ENCODE measurements at regions not wholly inside any gene's neighbourhood (a gene's known extent, or its start where the extent isn't known, plus 50 kb on each side); places are given as distances from the start of the nearest gene placed in this dataset.

DNA sequence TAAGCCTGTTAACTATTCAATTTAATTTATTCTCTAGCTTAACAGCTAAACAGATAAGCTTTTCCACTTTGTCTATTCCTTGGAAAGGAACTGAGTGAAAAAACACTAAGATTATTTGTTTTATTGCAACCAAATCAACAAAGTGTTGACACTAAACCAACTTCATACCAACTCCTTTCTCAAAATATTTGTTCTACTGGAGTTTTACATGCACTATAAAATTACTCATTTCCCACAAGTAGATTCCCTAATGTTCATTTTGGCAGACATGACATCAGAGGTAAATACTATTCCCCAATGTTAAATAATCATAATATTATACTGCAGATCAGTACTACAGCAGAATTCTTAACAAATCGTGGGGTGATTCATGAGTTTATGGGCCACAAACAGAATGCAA is 231.4 kb downstream of the TTC6 start:
- TF ChIP-seq, protein P1, sequence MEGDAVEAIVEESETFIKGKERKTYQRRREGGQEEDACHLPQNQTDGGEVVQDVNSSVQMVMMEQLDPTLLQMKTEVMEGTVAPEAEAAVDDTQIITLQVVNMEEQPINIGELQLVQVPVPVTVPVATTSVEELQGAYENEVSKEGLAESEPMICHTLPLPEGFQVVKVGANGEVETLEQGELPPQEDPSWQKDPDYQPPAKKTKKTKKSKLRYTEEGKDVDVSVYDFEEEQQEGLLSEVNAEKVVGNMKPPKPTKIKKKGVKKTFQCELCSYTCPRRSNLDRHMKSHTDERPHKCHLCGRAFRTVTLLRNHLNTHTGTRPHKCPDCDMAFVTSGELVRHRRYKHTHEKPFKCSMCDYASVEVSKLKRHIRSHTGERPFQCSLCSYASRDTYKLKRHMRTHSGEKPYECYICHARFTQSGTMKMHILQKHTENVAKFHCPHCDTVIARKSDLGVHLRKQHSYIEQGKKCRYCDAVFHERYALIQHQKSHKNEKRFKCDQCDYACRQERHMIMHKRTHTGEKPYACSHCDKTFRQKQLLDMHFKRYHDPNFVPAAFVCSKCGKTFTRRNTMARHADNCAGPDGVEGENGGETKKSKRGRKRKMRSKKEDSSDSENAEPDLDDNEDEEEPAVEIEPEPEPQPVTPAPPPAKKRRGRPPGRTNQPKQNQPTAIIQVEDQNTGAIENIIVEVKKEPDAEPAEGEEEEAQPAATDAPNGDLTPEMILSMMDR (IDR thresholded peaks at IDR 0.05; ENCODE audit: poor library complexity, severe bottlenecking) = no peak
- TF ChIP-seq SMC3 (conservative IDR thresholded peaks at IDR 0.05; ENCODE audit: poor library complexity) (no peak), RAD21 (conservative IDR thresholded peaks at IDR 0.05) (no peak), EZH2 (IDR thresholded peaks at IDR 0.05; ENCODE audit: borderline replicate concordance, insufficient read depth, low read length, poor library complexity, severe bottlenecking) (no peak), TAF1 (IDR thresholded peaks at IDR 0.05; ENCODE audit: low read depth) (no peak)

Data from neural cell (in vitro differentiated cells).